ENCODE measurements at regions not wholly inside any gene's neighbourhood (a gene's known extent, or its start where the extent isn't known, plus 50 kb on each side); places are given as distances from the start of the nearest gene placed in this dataset.

- Mint-ChIP-seq H3K36me3 (ENCODE audit: unreplicated experiment) (no peaks in the 10 kb centered on the region), H3K27me3 (ENCODE audit: unreplicated experiment) (no peaks in the 10 kb centered on the region), H3K4me1 (ENCODE audit: low read depth, unreplicated experiment) (peaks cover 5% of the 10 kb centered on the region), H3K9me3 (ENCODE audit: unreplicated experiment) (peaks cover 6% of the 10 kb centered on the region), H3K4me3 (ENCODE audit: unreplicated experiment) (no peak overlapping the region), H3K27ac (ENCODE audit: unreplicated experiment) (no peak overlapping the region)
- TF ChIP-seq CTCF (IDR thresholded peaks at IDR 0.05; ENCODE audit: partially characterized antibody, unreplicated experiment): no peak
- DNase-seq: no peak
Observed at GRCh38 chr13:21988624-21989023, 317.8 kb downstream of the FGF9 start.

GRCh38 chr13:21996049-21996448, 325.2 kb downstream of the FGF9 start:
- Mint-ChIP-seq H3K9me3 (ENCODE audit: unreplicated experiment) (no peaks in the 10 kb centered on the region), H3K27me3 (ENCODE audit: unreplicated experiment) (no peaks in the 10 kb centered on the region), H3K4me1 (ENCODE audit: low read depth, unreplicated experiment) (peaks cover 12% of the 10 kb centered on the region), H3K36me3 (ENCODE audit: unreplicated experiment) (no peaks in the 10 kb centered on the region), H3K27ac (ENCODE audit: unreplicated experiment) (no peak overlapping the region), H3K4me3 (ENCODE audit: unreplicated experiment) (no peak overlapping the region)
- DNase-seq: no peak
- no peak for TF ChIP-seq CTCF (IDR thresholded peaks at IDR 0.05; ENCODE audit: partially characterized antibody, unreplicated experiment)

DNA sequence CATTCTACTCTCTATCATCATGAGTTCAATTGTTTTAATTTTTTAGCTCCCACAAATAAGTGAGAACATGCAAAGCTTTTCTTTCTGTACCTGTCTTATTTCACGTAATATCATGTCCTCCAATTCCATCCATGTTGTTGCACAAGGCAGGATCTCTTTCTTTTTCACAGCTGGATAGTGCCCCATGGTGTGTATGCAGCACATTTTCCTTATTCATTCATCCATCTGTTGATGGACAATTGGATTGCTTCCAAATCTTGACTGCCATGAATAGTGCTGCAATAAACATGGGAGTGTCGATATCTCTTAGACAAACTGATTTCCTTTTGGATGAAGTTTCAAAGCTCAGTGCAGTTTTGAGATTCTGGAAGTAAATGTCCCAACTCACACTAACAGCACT, 326.9 kb downstream of the FGF9 start:
- Mint-ChIP-seq H3K27ac (ENCODE audit: unreplicated experiment) (no peak overlapping the region), H3K4me1 (ENCODE audit: low read depth, unreplicated experiment) (peaks cover 12% of the 10 kb centered on the region)

DNA sequence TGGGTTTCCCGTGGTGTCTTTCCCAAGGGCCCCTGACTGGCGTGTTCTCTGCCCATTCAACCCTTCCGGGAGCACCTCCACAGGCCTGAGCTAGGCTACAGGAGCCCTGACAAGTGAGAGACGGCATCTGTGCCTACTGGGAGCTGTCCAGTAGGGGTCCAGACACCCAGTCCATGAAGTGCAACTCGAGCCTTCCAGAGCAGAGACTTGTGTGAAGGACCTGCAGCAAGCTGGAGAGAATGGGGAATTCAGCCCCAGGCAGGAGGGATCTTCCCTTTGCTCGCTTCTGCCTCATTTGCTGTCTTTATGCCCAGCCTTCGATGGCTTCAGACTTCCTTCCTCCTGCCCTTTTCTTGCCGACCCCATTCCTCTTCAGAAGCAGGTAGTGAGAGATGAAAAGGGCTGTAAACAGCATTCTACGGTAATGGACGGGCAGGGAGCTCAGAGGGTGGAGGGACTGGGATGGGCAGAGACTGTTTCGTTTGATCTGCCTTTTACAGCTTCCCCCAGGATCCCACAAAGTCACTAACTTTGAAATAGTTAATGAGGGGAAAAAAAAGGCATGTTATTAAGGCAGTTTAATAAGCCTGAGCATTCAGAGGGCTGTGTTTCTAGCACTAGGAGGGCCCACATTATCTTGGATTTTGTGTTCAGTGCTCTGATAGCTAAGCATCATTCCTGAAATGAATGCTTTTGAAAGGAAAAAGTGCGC, 327.6 kb downstream of the FGF9 start:
- H3K4me3 Mint-ChIP-seq (ENCODE audit: unreplicated experiment): no peak overlapping the region
- TF ChIP-seq CTCF (IDR thresholded peaks at IDR 0.05; ENCODE audit: partially characterized antibody, unreplicated experiment): no peak
- H3K4me1 Mint-ChIP-seq (ENCODE audit: low read depth, unreplicated experiment): peaks cover 12% of the 10 kb centered on the region
- H3K9me3 Mint-ChIP-seq (ENCODE audit: unreplicated experiment): peaks cover 2% of the 10 kb centered on the region
- no peaks in the 10 kb centered on the region for H3K36me3 Mint-ChIP-seq (ENCODE audit: unreplicated experiment)
- H3K27me3 Mint-ChIP-seq (ENCODE audit: unreplicated experiment): no peaks in the 10 kb centered on the region
- no peak for DNase-seq
- no peak overlapping the region for H3K27ac Mint-ChIP-seq (ENCODE audit: unreplicated experiment)

More for the DNA sequence above, 326.9 kb downstream of the FGF9 start:
- H3K9me3 Mint-ChIP-seq (ENCODE audit: unreplicated experiment): peaks cover 2% of the 10 kb centered on the region
- H3K4me3 Mint-ChIP-seq (ENCODE audit: unreplicated experiment): no peak overlapping the region
- TF ChIP-seq CTCF (IDR thresholded peaks at IDR 0.05; ENCODE audit: partially characterized antibody, unreplicated experiment): no peak
- H3K36me3 Mint-ChIP-seq (ENCODE audit: unreplicated experiment): no peaks in the 10 kb centered on the region
- no peak for DNase-seq
- no peaks in the 10 kb centered on the region for H3K27me3 Mint-ChIP-seq (ENCODE audit: unreplicated experiment)

DNA sequence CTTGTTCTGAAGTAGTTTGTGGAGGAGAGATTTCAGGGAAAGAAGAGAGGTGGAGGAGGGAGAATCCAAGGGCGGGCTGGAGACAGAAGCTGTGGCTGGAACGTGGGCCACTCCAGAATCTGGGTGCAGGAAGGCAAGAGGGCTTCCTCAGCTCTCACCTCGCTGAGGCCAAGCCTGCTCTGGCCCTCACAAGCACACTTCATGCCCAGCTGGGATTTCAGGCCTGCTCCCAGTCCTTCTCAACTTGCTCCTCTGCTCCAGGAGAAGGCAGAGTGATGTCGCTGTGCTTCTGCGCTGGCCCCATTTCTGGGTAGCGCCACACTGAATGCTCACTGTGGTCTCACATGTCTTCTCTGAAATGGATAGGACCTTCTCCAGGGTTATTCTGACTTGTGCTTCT, 328.8 kb downstream of the FGF9 start:
- no peak for DNase-seq
- H3K4me1 Mint-ChIP-seq (ENCODE audit: low read depth, unreplicated experiment): peaks cover 12% of the 10 kb centered on the region
- H3K9me3 Mint-ChIP-seq (ENCODE audit: unreplicated experiment): peaks cover 4% of the 10 kb centered on the region
- H3K27ac Mint-ChIP-seq (ENCODE audit: unreplicated experiment): no peak overlapping the region
- no peaks in the 10 kb centered on the region for H3K36me3 Mint-ChIP-seq (ENCODE audit: unreplicated experiment)
- no peak for TF ChIP-seq CTCF (IDR thresholded peaks at IDR 0.05; ENCODE audit: partially characterized antibody, unreplicated experiment)
- H3K4me3 Mint-ChIP-seq (ENCODE audit: unreplicated experiment): no peak overlapping the region
- no peaks in the 10 kb centered on the region for H3K27me3 Mint-ChIP-seq (ENCODE audit: unreplicated experiment)

Measured in glutamatergic neuron (in vitro differentiated cells).